Naive B cell (primary cell): ENCODE measurements at regions not wholly inside any gene's neighbourhood (a gene's known extent, or its start where the extent isn't known, plus 50 kb on each side); places are given as distances from the start of the nearest gene placed in this dataset.
A peak's percentile ranks its signal among the peaks of the same experiment; 100 is the strongest.

ENCODE experiments used
- ATAC-seq, 2 donors: fragments of 150-1000 bp; cut with Tn5 transposase; 2 replicates each; pipeline ENCODE4 v1.10.0; 2021; ENCODE audit warnings: low read depth in 2 of 2, mild to moderate bottlenecking in 2 of 2, moderate library complexity in 2 of 2
- DNase-seq: peaks from one replicate; pipeline ENCODE4 v3.0.0; 2022
- H3K27ac Mint-ChIP-seq, 6 donors: one replicate each; pipeline ENCODE4 v1.8.0; 2020 to 2022; ENCODE audit warnings: mild to moderate bottlenecking in 6 of 6, mixed read lengths in 6 of 6, moderate library complexity in 5 of 6, inconsistent platforms in 2 of 6
- H3K27me3 Mint-ChIP-seq, 3 donors: one replicate each; pipeline ENCODE4 v1.8.0; 2021 to 2022; ENCODE audit warnings: mixed read lengths in 3 of 3, mild to moderate bottlenecking in 1 of 3
- H3K36me3 Mint-ChIP-seq, 2 donors: one replicate each; pipeline ENCODE4 v1.8.0; 2020 to 2022; ENCODE audit warnings: mixed read lengths in 2 of 2, inconsistent platforms in 1 of 2, mild to moderate bottlenecking in 1 of 2
- H3K4me1 Mint-ChIP-seq, 3 donors: one replicate each; pipeline ENCODE4 v1.8.0; 2020 to 2022; ENCODE audit warnings: mixed read lengths in 3 of 3, inconsistent platforms in 1 of 3, mild to moderate bottlenecking in 1 of 3, moderate library complexity in 1 of 3
- H3K4me3 Mint-ChIP-seq, 8 donors: one replicate each; pipeline ENCODE4 v1.8.0; 2020 to 2022; ENCODE audit warnings: mild to moderate bottlenecking in 8 of 8, mixed read lengths in 8 of 8, moderate library complexity in 8 of 8, inconsistent platforms in 2 of 8
- H3K9me3 Mint-ChIP-seq, 7 donors: one replicate each; pipeline ENCODE4 v1.8.0; 2020 to 2022; ENCODE audit warnings: mixed read lengths in 7 of 7, mild to moderate bottlenecking in 5 of 7, inconsistent platforms in 2 of 7, moderate library complexity in 1 of 7

GRCh38 chr13:111923439-111923838 lies 143.5 kb upstream of the SOX1 start:
- Mint-ChIP-seq H3K4me3 (no peak overlapping the region), H3K9me3 (peaks cover 0 to 4% (median 0%) of the 10 kb centered on the region in 7 donors), H3K27me3 (peaks cover 5 to 7% (median 6%) of the 10 kb centered on the region in 3 donors), H3K27ac (no peak overlapping the region), H3K36me3 (no peaks in the 10 kb centered on the region), H3K4me1 (no peaks in the 10 kb centered on the region)
- no peak for DNase-seq
- no peak for ATAC-seq

GRCh38 chr13:111923991-111924677 lies 142.8 kb upstream of the SOX1 start:
- ATAC-seq (no peak), DNase-seq (no peak)
- H3K9me3 Mint-ChIP-seq, result peaks cover 0 to 4% (median 0%) of the 10 kb centered on the region in 7 donors
- no peaks in the 10 kb centered on the region for H3K36me3 Mint-ChIP-seq
- no peak overlapping the region for H3K4me3 Mint-ChIP-seq
- H3K4me1 Mint-ChIP-seq, result no peaks in the 10 kb centered on the region
- no peak overlapping the region for H3K27ac Mint-ChIP-seq
- H3K27me3 Mint-ChIP-seq, result peaks cover 5 to 7% (median 6%) of the 10 kb centered on the region in 3 donors

GRCh38 chr13:111924678-111925075 lies 142.3 kb upstream of the SOX1 start:
- H3K4me1 Mint-ChIP-seq, result no peaks in the 10 kb centered on the region
- no peak overlapping the region for H3K27ac Mint-ChIP-seq
- DNase-seq (no peak), ATAC-seq (no peak)
- no peak overlapping the region for H3K4me3 Mint-ChIP-seq
- no peaks in the 10 kb centered on the region for H3K36me3 Mint-ChIP-seq
- H3K9me3 Mint-ChIP-seq, result peaks cover 0 to 4% (median 0%) of the 10 kb centered on the region in 7 donors
- H3K27me3 Mint-ChIP-seq, result peaks cover 5 to 7% (median 6%) of the 10 kb centered on the region in 3 donors

GRCh38 chr13:111925146-111925875 lies 141.6 kb upstream of the SOX1 start:
- DNase-seq, result no peak
- H3K4me1 Mint-ChIP-seq, result no peaks in the 10 kb centered on the region
- H3K4me3 Mint-ChIP-seq, result peak overlapping the region in 1 of 8 donors; percentile 56
- no peak overlapping the region for H3K27ac Mint-ChIP-seq
- peaks cover 0 to 4% (median 0%) of the 10 kb centered on the region in 7 donors for H3K9me3 Mint-ChIP-seq
- H3K27me3 Mint-ChIP-seq, result peaks cover 5 to 7% (median 6%) of the 10 kb centered on the region in 3 donors
- ATAC-seq, result no peak
- H3K36me3 Mint-ChIP-seq, result no peaks in the 10 kb centered on the region

- ATAC-seq (no peak), DNase-seq (no peak)
- H3K27me3 Mint-ChIP-seq, result no peaks in the 10 kb centered on the region
- H3K27ac Mint-ChIP-seq, result no peak overlapping the region
- H3K36me3 Mint-ChIP-seq, result no peaks in the 10 kb centered on the region
- peaks cover 0 to 6% (median 0%) of the 10 kb centered on the region in 7 donors for H3K9me3 Mint-ChIP-seq
- no peak overlapping the region for H3K4me3 Mint-ChIP-seq
- H3K4me1 Mint-ChIP-seq, result no peaks in the 10 kb centered on the region
Measured at GRCh38 chr13:111926501-111927180, 140.3 kb upstream of the SOX1 start.

GRCh38 chr13:111927181-111927540 lies 139.8 kb upstream of the SOX1 start:
- Mint-ChIP-seq H3K27me3 (no peaks in the 10 kb centered on the region), H3K36me3 (no peaks in the 10 kb centered on the region), H3K9me3 (peaks cover 0 to 8% (median 4%) of the 10 kb centered on the region in 7 donors), H3K27ac (no peak overlapping the region), H3K4me1 (no peaks in the 10 kb centered on the region), H3K4me3 (no peak overlapping the region)
- no peak for DNase-seq
- no peak for ATAC-seq

- H3K9me3 Mint-ChIP-seq, result peaks cover 7 to 23% (median 14%) of the 10 kb centered on the region in 7 donors
- ATAC-seq (no peak), DNase-seq (no peak)
- no peaks in the 10 kb centered on the region for H3K36me3 Mint-ChIP-seq
- no peaks in the 10 kb centered on the region for H3K4me1 Mint-ChIP-seq
- H3K4me3 Mint-ChIP-seq, result no peak overlapping the region
- no peak overlapping the region for H3K27ac Mint-ChIP-seq
- peaks cover 0 to 7% (median 0%) of the 10 kb centered on the region in 3 donors for H3K27me3 Mint-ChIP-seq
Measured at GRCh38 chr13:111929036-111929616, 137.8 kb upstream of the SOX1 start.

- Mint-ChIP-seq H3K36me3 (no peaks in the 10 kb centered on the region), H3K4me1 (no peaks in the 10 kb centered on the region), H3K27me3 (peaks cover 9 to 27% (median 14%) of the 10 kb centered on the region in 3 donors), H3K27ac (peak overlapping the region in 1 of 6 donors; percentile 38), H3K4me3 (no peak overlapping the region), H3K9me3 (peaks cover 7 to 30% (median 16%) of the 10 kb centered on the region in 7 donors)
- ATAC-seq (no peak), DNase-seq (no peak)
Measured at GRCh38 chr13:111936267-111936925, 130.6 kb upstream of the SOX1 start.

GRCh38 chr13:111937777-111938311 lies 129.1 kb upstream of the SOX1 start:
- DNase-seq, result no peak
- Mint-ChIP-seq H3K4me3 (no peak overlapping the region), H3K27ac (no peak overlapping the region), H3K36me3 (no peaks in the 10 kb centered on the region), H3K4me1 (no peaks in the 10 kb centered on the region), H3K9me3 (peaks cover 0 to 17% (median 10%) of the 10 kb centered on the region in 7 donors), H3K27me3 (peaks cover 9 to 27% (median 14%) of the 10 kb centered on the region in 3 donors)
- ATAC-seq, result no peak

GRCh38 chr13:111938741-111939665 lies 127.9 kb upstream of the SOX1 start:
- no peak overlapping the region for H3K4me3 Mint-ChIP-seq
- H3K27ac Mint-ChIP-seq, result no peak overlapping the region
- H3K4me1 Mint-ChIP-seq, result no peaks in the 10 kb centered on the region
- peaks cover 0 to 10% (median 2%) of the 10 kb centered on the region in 7 donors for H3K9me3 Mint-ChIP-seq
- DNase-seq (no peak), ATAC-seq (no peak)
- no peaks in the 10 kb centered on the region for H3K36me3 Mint-ChIP-seq
- peaks cover 9 to 20% (median 14%) of the 10 kb centered on the region in 3 donors for H3K27me3 Mint-ChIP-seq

- Mint-ChIP-seq H3K27me3 (peaks cover 9 to 20% (median 11%) of the 10 kb centered on the region in 3 donors), H3K36me3 (no peaks in the 10 kb centered on the region), H3K4me1 (no peaks in the 10 kb centered on the region), H3K27ac (peak overlapping the region in 1 of 6 donors; percentile 62), H3K9me3 (peaks cover 0 to 10% (median 0%) of the 10 kb centered on the region in 7 donors), H3K4me3 (no peak overlapping the region)
- no peak for ATAC-seq
- no peak for DNase-seq
Measured at GRCh38 chr13:111939666-111940278, 127.2 kb upstream of the SOX1 start.

- H3K4me1 Mint-ChIP-seq, result no peaks in the 10 kb centered on the region
- no peak overlapping the region for H3K4me3 Mint-ChIP-seq
Measured at GRCh38 chr13:111940892-111941291, 126.1 kb upstream of the SOX1 start.

More at GRCh38 chr13:111940892-111941291, 126.1 kb upstream of the SOX1 start:
- Mint-ChIP-seq H3K27me3 (peaks cover 9 to 20% (median 11%) of the 10 kb centered on the region in 3 donors), H3K9me3 (peaks cover 0 to 10% (median 0%) of the 10 kb centered on the region in 7 donors), H3K36me3 (no peaks in the 10 kb centered on the region), H3K27ac (no peak overlapping the region)
- DNase-seq (no peak), ATAC-seq (no peak)
